HepG2 (cell line): ENCODE measurements at regions not wholly inside any gene's neighbourhood (a gene's known extent, or its start where the extent isn't known, plus 50 kb on each side); places are given as distances from the start of the nearest gene placed in this dataset.
A peak's percentile ranks its signal among the peaks of the same experiment; 100 is the strongest.

Source experiments
- ARNT ChIP-seq: fragments of 450-650 bp; IDR thresholded peaks from 2 replicates; pipeline ENCODE4 v1.6.1; 2017
- CC2D1A ChIP-seq: sonication (generic); formaldehyde crosslinking; IDR thresholded peaks from 2 replicates; pipeline ENCODE4 v1.8.1; 2023; ENCODE audit warnings: mild to moderate bottlenecking, missing genetic modification reagents
- FOXC1 ChIP-seq: sonication (generic); formaldehyde crosslinking; IDR thresholded peaks from 2 replicates; pipeline ENCODE4 v1.8.0; 2022; ENCODE audit warnings: mild to moderate bottlenecking, missing genetic modification reagents, borderline replicate concordance
- FOXP4 ChIP-seq: sonication (generic); formaldehyde crosslinking; IDR thresholded peaks from 2 replicates; pipeline ENCODE4 v1.4.0; 2020; ENCODE audit warnings: missing genetic modification reagents
- JUNB ChIP-seq: sonication (generic); formaldehyde crosslinking; IDR thresholded peaks from 2 replicates; pipeline ENCODE4 v1.8.0; 2022; ENCODE audit warnings: missing genetic modification reagents, mild to moderate bottlenecking, borderline replicate concordance
- KDM1A ChIP-seq: IDR thresholded peaks from 2 replicates; pipeline ENCODE4 v1.6.1; 2016; ENCODE audit warnings: missing compliant biosample characterization
- PHF20 ChIP-seq: sonication (generic); formaldehyde crosslinking; IDR thresholded peaks from 2 replicates; pipeline ENCODE4 v1.5.0; 2020; ENCODE audit warnings: mild to moderate bottlenecking, missing genetic modification reagents
- RARG ChIP-seq: sonication (generic); formaldehyde crosslinking; IDR thresholded peaks from 2 replicates; pipeline ENCODE4 v1.4.0; 2020; ENCODE audit warnings: low read depth, mild to moderate bottlenecking, missing genetic modification reagents
- RCOR2 ChIP-seq: IDR thresholded peaks from 2 replicates; pipeline ENCODE4 v1.6.1; 2016; ENCODE audit warnings: missing biosample characterization, missing genetic modification reagents
- SRSF9 ChIP-seq: fragments of 200-400 bp; formaldehyde crosslinking; IDR thresholded peaks from 2 replicates; pipeline ENCODE4 v1.6.1; 2018; ENCODE audit warnings: borderline replicate concordance, mild to moderate bottlenecking, low read depth, low read length; ENCODE audit not compliant: insufficient read depth, poor library complexity, severe bottlenecking
- YY1 ChIP-seq: IDR thresholded peaks from 2 replicates; pipeline ENCODE4 v1.6.1; 2011; ENCODE audit warnings: low read length, low read depth, moderate library complexity, mild to moderate bottlenecking; ENCODE audit not compliant: insufficient read depth, insufficient replicate concordance
- ZNF280D ChIP-seq: sonication (generic); formaldehyde crosslinking; IDR thresholded peaks from 2 replicates; pipeline ENCODE4 v1.5.1; 2020; ENCODE audit warnings: mild to moderate bottlenecking, missing genetic modification reagents
- TF ChIP-seq, protein P1 (sequence below): sonication (generic); formaldehyde crosslinking; IDR thresholded peaks from 2 replicates; pipeline ENCODE4 v1.4.0; 2020; ENCODE audit warnings: low read depth, mild to moderate bottlenecking, missing genetic modification reagents
- TF ChIP-seq, protein P2 (sequence below): sonication (generic); formaldehyde crosslinking; IDR thresholded peaks from 2 replicates; pipeline ENCODE4 v1.5.0; 2020; ENCODE audit warnings: missing genetic modification reagents
- TF ChIP-seq, protein P3 (sequence below): sonication (generic); formaldehyde crosslinking; IDR thresholded peaks from 2 replicates; pipeline ENCODE4 v1.4.0; 2020; ENCODE audit warnings: mild to moderate bottlenecking, missing genetic modification reagents
- TF ChIP-seq, protein P4 (sequence below): fragments of 450-650 bp; IDR thresholded peaks from 2 replicates; pipeline ENCODE4 v1.6.1; 2017; ENCODE audit warnings: mild to moderate bottlenecking
- TF ChIP-seq, protein P5 (sequence below): sonication (generic); formaldehyde crosslinking; IDR thresholded peaks from 2 replicates; pipeline ENCODE4 v1.8.1; 2023; ENCODE audit warnings: mild to moderate bottlenecking, inconsistent platforms, moderate library complexity, missing genetic modification reagents, borderline replicate concordance

DNA sequence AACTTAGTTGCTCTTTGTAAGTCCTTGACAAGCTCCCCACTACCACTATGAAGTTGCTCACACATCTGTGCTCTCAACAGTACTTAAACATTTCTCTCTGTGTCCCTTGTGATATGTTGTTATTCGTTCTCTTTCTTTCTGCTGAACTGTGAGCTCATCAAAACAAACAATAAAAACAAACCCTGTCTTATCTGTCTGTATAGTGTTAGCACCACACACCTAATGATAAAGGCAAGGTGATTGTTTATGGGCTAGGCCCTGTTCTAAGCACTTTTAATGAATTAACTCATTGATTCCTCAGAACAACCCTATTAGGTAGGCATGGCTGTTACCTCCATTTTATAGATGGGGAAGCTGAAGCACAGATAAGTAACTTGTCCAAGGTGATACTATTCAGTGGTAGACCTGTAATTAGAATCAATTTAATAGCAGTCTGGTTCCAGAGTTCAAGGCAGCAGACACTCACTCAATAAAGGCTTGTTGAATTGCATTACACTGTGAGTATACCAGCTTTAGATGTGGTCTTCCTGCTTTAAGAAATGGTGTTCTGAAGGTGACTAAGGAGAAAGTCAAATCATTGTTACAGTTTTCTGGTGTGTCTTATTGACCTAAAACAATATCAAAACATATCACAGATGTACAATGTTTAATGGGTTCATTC is 153.6 kb upstream of the ELL2 start (continued):
- TF ChIP-seq FOXP4 (CRISPR knock-in tag) (peak; percentile 28; the same call in 1 of the 2 replicates), PHF20 (no peak), JUNB (CRISPR knock-in tag) (no peak), KDM1A (no peak), RCOR2 (CRISPR knock-in tag) (peak; percentile 12), YY1 (no peak), ARNT (no peak), RARG (CRISPR knock-in tag) (no peak), SRSF9 (no peak), FOXC1 (no peak), ZNF280D (CRISPR knock-in tag) (no peak), CC2D1A (CRISPR knock-in tag) (no peak)
- TF ChIP-seq, protein P1, sequence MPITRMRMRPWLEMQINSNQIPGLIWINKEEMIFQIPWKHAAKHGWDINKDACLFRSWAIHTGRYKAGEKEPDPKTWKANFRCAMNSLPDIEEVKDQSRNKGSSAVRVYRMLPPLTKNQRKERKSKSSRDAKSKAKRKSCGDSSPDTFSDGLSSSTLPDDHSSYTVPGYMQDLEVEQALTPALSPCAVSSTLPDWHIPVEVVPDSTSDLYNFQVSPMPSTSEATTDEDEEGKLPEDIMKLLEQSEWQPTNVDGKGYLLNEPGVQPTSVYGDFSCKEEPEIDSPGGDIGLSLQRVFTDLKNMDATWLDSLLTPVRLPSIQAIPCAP (CRISPR knock-in tag): no peak
- TF ChIP-seq, protein P2, sequence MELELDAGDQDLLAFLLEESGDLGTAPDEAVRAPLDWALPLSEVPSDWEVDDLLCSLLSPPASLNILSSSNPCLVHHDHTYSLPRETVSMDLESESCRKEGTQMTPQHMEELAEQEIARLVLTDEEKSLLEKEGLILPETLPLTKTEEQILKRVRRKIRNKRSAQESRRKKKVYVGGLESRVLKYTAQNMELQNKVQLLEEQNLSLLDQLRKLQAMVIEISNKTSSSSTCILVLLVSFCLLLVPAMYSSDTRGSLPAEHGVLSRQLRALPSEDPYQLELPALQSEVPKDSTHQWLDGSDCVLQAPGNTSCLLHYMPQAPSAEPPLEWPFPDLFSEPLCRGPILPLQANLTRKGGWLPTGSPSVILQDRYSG: no peak
- TF ChIP-seq, protein P3, sequence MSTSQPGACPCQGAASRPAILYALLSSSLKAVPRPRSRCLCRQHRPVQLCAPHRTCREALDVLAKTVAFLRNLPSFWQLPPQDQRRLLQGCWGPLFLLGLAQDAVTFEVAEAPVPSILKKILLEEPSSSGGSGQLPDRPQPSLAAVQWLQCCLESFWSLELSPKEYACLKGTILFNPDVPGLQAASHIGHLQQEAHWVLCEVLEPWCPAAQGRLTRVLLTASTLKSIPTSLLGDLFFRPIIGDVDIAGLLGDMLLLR (CRISPR knock-in tag): no peak
- TF ChIP-seq, protein P4, sequence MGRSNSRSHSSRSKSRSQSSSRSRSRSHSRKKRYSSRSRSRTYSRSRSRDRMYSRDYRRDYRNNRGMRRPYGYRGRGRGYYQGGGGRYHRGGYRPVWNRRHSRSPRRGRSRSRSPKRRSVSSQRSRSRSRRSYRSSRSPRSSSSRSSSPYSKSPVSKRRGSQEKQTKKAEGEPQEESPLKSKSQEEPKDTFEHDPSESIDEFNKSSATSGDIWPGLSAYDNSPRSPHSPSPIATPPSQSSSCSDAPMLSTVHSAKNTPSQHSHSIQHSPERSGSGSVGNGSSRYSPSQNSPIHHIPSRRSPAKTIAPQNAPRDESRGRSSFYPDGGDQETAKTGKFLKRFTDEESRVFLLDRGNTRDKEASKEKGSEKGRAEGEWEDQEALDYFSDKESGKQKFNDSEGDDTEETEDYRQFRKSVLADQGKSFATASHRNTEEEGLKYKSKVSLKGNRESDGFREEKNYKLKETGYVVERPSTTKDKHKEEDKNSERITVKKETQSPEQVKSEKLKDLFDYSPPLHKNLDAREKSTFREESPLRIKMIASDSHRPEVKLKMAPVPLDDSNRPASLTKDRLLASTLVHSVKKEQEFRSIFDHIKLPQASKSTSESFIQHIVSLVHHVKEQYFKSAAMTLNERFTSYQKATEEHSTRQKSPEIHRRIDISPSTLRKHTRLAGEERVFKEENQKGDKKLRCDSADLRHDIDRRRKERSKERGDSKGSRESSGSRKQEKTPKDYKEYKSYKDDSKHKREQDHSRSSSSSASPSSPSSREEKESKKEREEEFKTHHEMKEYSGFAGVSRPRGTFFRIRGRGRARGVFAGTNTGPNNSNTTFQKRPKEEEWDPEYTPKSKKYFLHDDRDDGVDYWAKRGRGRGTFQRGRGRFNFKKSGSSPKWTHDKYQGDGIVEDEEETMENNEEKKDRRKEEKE: no peak
- TF ChIP-seq, protein P5, sequence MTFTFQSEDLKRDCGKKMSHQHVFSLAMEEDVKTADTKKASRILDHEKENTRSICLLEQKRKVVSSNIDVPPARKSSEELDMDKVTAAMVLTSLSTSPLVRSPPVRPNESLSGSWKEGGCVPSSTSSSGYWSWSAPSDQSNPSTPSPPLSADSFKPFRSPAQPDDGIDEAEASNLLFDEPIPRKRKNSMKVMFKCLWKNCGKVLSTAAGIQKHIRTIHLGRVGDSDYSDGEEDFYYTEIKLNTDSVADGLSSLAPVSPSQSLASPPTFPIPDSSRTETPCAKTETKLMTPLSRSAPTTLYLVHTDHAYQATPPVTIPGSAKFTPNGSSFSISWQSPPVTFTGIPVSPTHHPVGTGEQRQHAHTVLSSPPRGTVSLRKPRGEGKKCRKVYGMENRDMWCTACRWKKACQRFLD (CRISPR knock-in tag): no peak
